ENCODE measurements at regions not wholly inside any gene's neighbourhood (a gene's known extent, or its start where the extent isn't known, plus 50 kb on each side); places are given as distances from the start of the nearest gene placed in this dataset.

GRCh38 chr13:40477623-40478608 lies 188.5 kb downstream of the FOXO1 start:
- Histone ChIP-seq H3K9ac (ENCODE audit: insufficient read length, low read depth) (no peak overlapping the region), H3K4me3 (ENCODE audit: insufficient read length, low read depth) (no peak overlapping the region)
- DNase-seq (ENCODE audit: low read depth, low spot score), result no peak

GRCh38 chr13:40478775-40479174 lies 187.7 kb downstream of the FOXO1 start:
- Histone ChIP-seq H3K4me1 (ENCODE audit: insufficient read depth, insufficient read length) (peaks cover 5% of the 10 kb centered on the region), H3K9me3 (ENCODE audit: insufficient read depth, low read length) (no peaks in the 10 kb centered on the region), H3K36me3 (ENCODE audit: insufficient read depth, insufficient read length, low read length) (no peaks in the 10 kb centered on the region), H3K27me3 (ENCODE audit: insufficient read depth, insufficient read length) (no peaks in the 10 kb centered on the region), H3K9ac (ENCODE audit: insufficient read length, low read depth) (no peak overlapping the region), H3K4me3 (ENCODE audit: insufficient read length, low read depth) (no peak overlapping the region)
- no peak for DNase-seq (ENCODE audit: low read depth, low spot score)
- TF ChIP-seq YY1 (IDR thresholded peaks at IDR 0.05; ENCODE audit: insufficient read depth, insufficient read length) (no peak), ZNF274 (IDR thresholded peaks at IDR 0.05; ENCODE audit: low read depth, low read length) (no peak), SUZ12 (IDR thresholded peaks at IDR 0.05; ENCODE audit: extremely low read depth, insufficient read depth, insufficient read length) (no peak)

More at GRCh38 chr13:40477623-40478608, 188.5 kb downstream of the FOXO1 start:
- H3K27me3 ChIP-seq (ENCODE audit: insufficient read depth, insufficient read length), result no peaks in the 10 kb centered on the region
- TF ChIP-seq ZNF274 (IDR thresholded peaks at IDR 0.05; ENCODE audit: low read depth, low read length), result no peak
- no peak for TF ChIP-seq SUZ12 (IDR thresholded peaks at IDR 0.05; ENCODE audit: extremely low read depth, insufficient read depth, insufficient read length)
- no peak for TF ChIP-seq YY1 (IDR thresholded peaks at IDR 0.05; ENCODE audit: insufficient read depth, insufficient read length)
- H3K9me3 ChIP-seq (ENCODE audit: insufficient read depth, low read length), result no peaks in the 10 kb centered on the region
- peaks cover 5% of the 10 kb centered on the region for H3K4me1 ChIP-seq (ENCODE audit: insufficient read depth, insufficient read length)
- no peaks in the 10 kb centered on the region for H3K36me3 ChIP-seq (ENCODE audit: insufficient read depth, insufficient read length, low read length)

GRCh38 chr13:40479196-40479845 lies 187.1 kb downstream of the FOXO1 start:
- H3K27me3 ChIP-seq (ENCODE audit: insufficient read depth, insufficient read length), result no peaks in the 10 kb centered on the region
- peaks cover 5% of the 10 kb centered on the region for H3K4me1 ChIP-seq (ENCODE audit: insufficient read depth, insufficient read length)
- DNase-seq (ENCODE audit: low read depth, low spot score), result no peak
- no peaks in the 10 kb centered on the region for H3K36me3 ChIP-seq (ENCODE audit: insufficient read depth, insufficient read length, low read length)
- TF ChIP-seq YY1 (IDR thresholded peaks at IDR 0.05; ENCODE audit: insufficient read depth, insufficient read length) (no peak), ZNF274 (IDR thresholded peaks at IDR 0.05; ENCODE audit: low read depth, low read length) (no peak), SUZ12 (IDR thresholded peaks at IDR 0.05; ENCODE audit: extremely low read depth, insufficient read depth, insufficient read length) (no peak)
- no peak overlapping the region for H3K9ac ChIP-seq (ENCODE audit: insufficient read length, low read depth)
- H3K4me3 ChIP-seq (ENCODE audit: insufficient read length, low read depth), result no peak overlapping the region
- no peaks in the 10 kb centered on the region for H3K9me3 ChIP-seq (ENCODE audit: insufficient read depth, low read length)

- Histone ChIP-seq H3K27me3 (ENCODE audit: insufficient read depth, insufficient read length) (no peaks in the 10 kb centered on the region), H3K4me3 (ENCODE audit: insufficient read length, low read depth) (no peak overlapping the region), H3K9ac (ENCODE audit: insufficient read length, low read depth) (no peak overlapping the region), H3K4me1 (ENCODE audit: insufficient read depth, insufficient read length) (peaks cover 5% of the 10 kb centered on the region), H3K9me3 (ENCODE audit: insufficient read depth, low read length) (no peaks in the 10 kb centered on the region), H3K36me3 (ENCODE audit: insufficient read depth, insufficient read length, low read length) (no peaks in the 10 kb centered on the region)
- TF ChIP-seq ZNF274 (IDR thresholded peaks at IDR 0.05; ENCODE audit: low read depth, low read length), result no peak
- DNase-seq (ENCODE audit: low read depth, low spot score), result no peak
Observed at GRCh38 chr13:40480012-40480914, 186.2 kb downstream of the FOXO1 start.

GRCh38 chr13:40480915-40481516 lies 185.4 kb downstream of the FOXO1 start:
- DNase-seq (ENCODE audit: low read depth, low spot score), result no peak
- Histone ChIP-seq H3K4me1 (ENCODE audit: insufficient read depth, insufficient read length) (peaks cover 5% of the 10 kb centered on the region), H3K9me3 (ENCODE audit: insufficient read depth, low read length) (no peaks in the 10 kb centered on the region), H3K36me3 (ENCODE audit: insufficient read depth, insufficient read length, low read length) (no peaks in the 10 kb centered on the region), H3K27me3 (ENCODE audit: insufficient read depth, insufficient read length) (no peaks in the 10 kb centered on the region), H3K9ac (ENCODE audit: insufficient read length, low read depth) (no peak overlapping the region), H3K4me3 (ENCODE audit: insufficient read length, low read depth) (no peak overlapping the region)
- TF ChIP-seq ZNF274 (IDR thresholded peaks at IDR 0.05; ENCODE audit: low read depth, low read length) (no peak), SUZ12 (IDR thresholded peaks at IDR 0.05; ENCODE audit: extremely low read depth, insufficient read depth, insufficient read length) (no peak), YY1 (IDR thresholded peaks at IDR 0.05; ENCODE audit: insufficient read depth, insufficient read length) (no peak)

GRCh38 chr13:40483601-40484000 lies 182.8 kb downstream of the FOXO1 start:
- Histone ChIP-seq H3K9me3 (ENCODE audit: insufficient read depth, low read length) (no peaks in the 10 kb centered on the region), H3K4me3 (ENCODE audit: insufficient read length, low read depth) (no peak overlapping the region), H3K27me3 (ENCODE audit: insufficient read depth, insufficient read length) (no peaks in the 10 kb centered on the region), H3K9ac (ENCODE audit: insufficient read length, low read depth) (no peak overlapping the region), H3K4me1 (ENCODE audit: insufficient read depth, insufficient read length) (peaks cover 2% of the 10 kb centered on the region), H3K36me3 (ENCODE audit: insufficient read depth, insufficient read length, low read length) (no peaks in the 10 kb centered on the region)
- DNase-seq (ENCODE audit: low read depth, low spot score), result no peak
- TF ChIP-seq ZNF274 (IDR thresholded peaks at IDR 0.05; ENCODE audit: low read depth, low read length) (no peak), YY1 (IDR thresholded peaks at IDR 0.05; ENCODE audit: insufficient read depth, insufficient read length) (no peak), SUZ12 (IDR thresholded peaks at IDR 0.05; ENCODE audit: extremely low read depth, insufficient read depth, insufficient read length) (no peak)
